Glomerular endothelial cell (primary cell): ENCODE measurements at regions not wholly inside any gene's neighbourhood (a gene's known extent, or its start where the extent isn't known, plus 50 kb on each side); places are given as distances from the start of the nearest gene placed in this dataset.

Experiments
- DNase-seq: peaks from one replicate; pipeline ENCODE4 v3.0.0-alpha.2; 2011; ENCODE audit warnings: low read depth, low spot score; ENCODE audit errors: extremely low read depth

GRCh38 chr9:22389271-22389670 is 57.4 kb upstream of the DMRTA1 start:
- DNase-seq = no peak

GRCh38 chr9:22392523-22392922 is 54.1 kb upstream of the DMRTA1 start:
- DNase-seq = no peak

GRCh38 chr9:22395687-22396141 is 50.9 kb upstream of the DMRTA1 start:
- DNase-seq = no peak
